ENCODE measurements at regions not wholly inside any gene's neighbourhood (a gene's known extent, or its start where the extent isn't known, plus 50 kb on each side); places are given as distances from the start of the nearest gene placed in this dataset.

GRCh38 chr15:61426466-61426865, 197.4 kb upstream of the RORA start:
- intact Hi-C loops (cut with DNase I) = no loop called here
- 44% methylated on average over 1 of the region's 1 CpG for WGBS
- no peaks in the 10 kb centered on the region for H3K4me1 ChIP-seq (replicated peaks)
- H3K27me3 ChIP-seq (replicated peaks; ENCODE audit: insufficient read depth) = no peaks in the 10 kb centered on the region
- no peak for DNase-seq (ENCODE audit: low spot score)
- TF ChIP-seq POLR2AphosphoS5 (IDR thresholded peaks at IDR 0.05) (no peak), POLR2A (IDR thresholded peaks at IDR 0.05) (no peak), CTCF (IDR thresholded peaks at IDR 0.05) (no peak)
- H3K36me3 ChIP-seq = no peaks in the 10 kb centered on the region
- no peak overlapping the region for H3K4me3 ChIP-seq
- H3K27ac ChIP-seq = no peak overlapping the region
- no peaks in the 10 kb centered on the region for H3K9me3 ChIP-seq

GRCh38 chr15:61425934-61426333, 196.8 kb upstream of the RORA start:
- intact Hi-C loops (cut with DNase I) = no loop called here
- Histone ChIP-seq H3K27me3 (replicated peaks; ENCODE audit: insufficient read depth) (no peaks in the 10 kb centered on the region), H3K9me3 (no peaks in the 10 kb centered on the region), H3K4me1 (replicated peaks) (no peaks in the 10 kb centered on the region), H3K4me3 (no peak overlapping the region), H3K27ac (no peak overlapping the region), H3K36me3 (no peaks in the 10 kb centered on the region)
- TF ChIP-seq POLR2A (IDR thresholded peaks at IDR 0.05) (no peak), CTCF (IDR thresholded peaks at IDR 0.05) (no peak), POLR2AphosphoS5 (IDR thresholded peaks at IDR 0.05) (no peak)
- DNase-seq (ENCODE audit: low spot score) = no peak
- 67% methylated on average over 1 of the region's 1 CpG for WGBS

GRCh38 chr15:61422773-61423172, 193.7 kb upstream of the RORA start:
- H3K27me3 ChIP-seq (replicated peaks; ENCODE audit: insufficient read depth) = no peaks in the 10 kb centered on the region
- no peak overlapping the region for H3K4me3 ChIP-seq
- WGBS = 94% methylated on average over 4 of the region's 4 CpGs
- no peaks in the 10 kb centered on the region for H3K9me3 ChIP-seq
- TF ChIP-seq CTCF (IDR thresholded peaks at IDR 0.05) (no peak), POLR2AphosphoS5 (IDR thresholded peaks at IDR 0.05) (no peak), POLR2A (IDR thresholded peaks at IDR 0.05) (no peak)
- H3K27ac ChIP-seq = no peak overlapping the region
- H3K36me3 ChIP-seq = no peaks in the 10 kb centered on the region
- DNase-seq (ENCODE audit: low spot score) = no peak
- intact Hi-C loops (cut with DNase I) = no loop called here
- H3K4me1 ChIP-seq (replicated peaks) = no peaks in the 10 kb centered on the region

GRCh38 chr15:61421938-61422337, 192.8 kb upstream of the RORA start:
- H3K36me3 ChIP-seq = no peaks in the 10 kb centered on the region
- H3K27ac ChIP-seq = no peak overlapping the region
- H3K9me3 ChIP-seq = no peaks in the 10 kb centered on the region
- H3K4me1 ChIP-seq (replicated peaks) = no peaks in the 10 kb centered on the region
- H3K27me3 ChIP-seq (replicated peaks; ENCODE audit: insufficient read depth) = no peaks in the 10 kb centered on the region
- 10% methylated on average over 1 of the region's 1 CpG for WGBS
- H3K4me3 ChIP-seq = no peak overlapping the region
- TF ChIP-seq POLR2A (IDR thresholded peaks at IDR 0.05) = no peak
- TF ChIP-seq CTCF (IDR thresholded peaks at IDR 0.05) = no peak
- no peak for TF ChIP-seq POLR2AphosphoS5 (IDR thresholded peaks at IDR 0.05)
- no peak for DNase-seq (ENCODE audit: low spot score)
- intact Hi-C loops (cut with DNase I) = no loop called here

GRCh38 chr15:61421470-61421869, 192.4 kb upstream of the RORA start:
- Histone ChIP-seq H3K27me3 (replicated peaks; ENCODE audit: insufficient read depth) (no peaks in the 10 kb centered on the region), H3K27ac (no peak overlapping the region), H3K4me1 (replicated peaks) (no peaks in the 10 kb centered on the region), H3K4me3 (no peak overlapping the region), H3K9me3 (no peaks in the 10 kb centered on the region), H3K36me3 (no peaks in the 10 kb centered on the region)
- no peak for TF ChIP-seq POLR2A (IDR thresholded peaks at IDR 0.05)
- DNase-seq (ENCODE audit: low spot score) = no peak
- 74% methylated on average over 2 of the region's 2 CpGs for WGBS
- intact Hi-C loops (cut with DNase I) = no loop called here
